ENCODE measurements at regions not wholly inside any gene's neighbourhood (a gene's known extent, or its start where the extent isn't known, plus 50 kb on each side); places are given as distances from the start of the nearest gene placed in this dataset.

GRCh38 chr1:175861626-175862367 lies 118.4 kb upstream of the TNR start:
- no peak overlapping the region for H4K5ac ChIP-seq (ENCODE audit: insufficient read length, low read depth, low read length)
- no peak for DNase-seq (ENCODE audit: low read depth in 1 of 2, low spot score in 2 of 2)

More at GRCh38 chr1:175861626-175862367, 118.4 kb upstream of the TNR start:
- TF ChIP-seq ATF3 (IDR thresholded peaks at IDR 0.05; ENCODE audit: insufficient read depth, low read depth, low read length) (no peak), PHF8 (conservative IDR thresholded peaks at IDR 0.05; ENCODE audit: low read depth, low read length) (no peak), SP2 (IDR thresholded peaks at IDR 0.05; ENCODE audit: low read length) (no peak), CBX5 (IDR thresholded peaks at IDR 0.05; ENCODE audit: low read depth, low read length) (no peak), TAF7 (optimal IDR thresholded peaks at IDR 0.05; ENCODE audit: borderline replicate concordance, low read depth, low read length) (no peak)
- H3K4me3 ChIP-seq (ENCODE audit: extremely low read depth in 1 of 4, insufficient read depth in 2 of 4, low read depth in 3 of 4, low read length in 4 of 4) = no peak overlapping the region
- 91% methylated on average over 8 of the region's 8 CpGs; no CpG with 5 or more reads in 1 of the 2 experiments for WGBS, 2 experiments (ENCODE audit: extremely low coverage in 1 of 2, insufficient coverage in 1 of 2, insufficient read length in 1 of 2, insufficient replicate concordance in 2 of 2, low coverage in 1 of 2, low lambda C conversion rate in 2 of 2, missing lambda C conversion rate in 1 of 2)
- no peak overlapping the region for H2BK15ac ChIP-seq (ENCODE audit: low read length)
- H2AFZ ChIP-seq (ENCODE audit: low read length) = peak overlapping the region; percentile 26
- peak overlapping the region; percentile 73; the same call in 1 of the 2 replicates for H2BK20ac ChIP-seq (ENCODE audit: low read length)
- no peak overlapping the region for H3K23ac ChIP-seq (ENCODE audit: insufficient read length)
- no peaks in the 10 kb centered on the region for H3K79me2 ChIP-seq (ENCODE audit: control insufficient read depth in 1 of 2, insufficient read depth in 2 of 2, low read length in 2 of 2)
- no peak overlapping the region for H3K14ac ChIP-seq (ENCODE audit: insufficient read length)
- H2AK5ac ChIP-seq (ENCODE audit: low read depth, low read length) = no peak overlapping the region
- no peak overlapping the region for H3K4ac ChIP-seq (replicated peaks; ENCODE audit: insufficient read length, low read depth, low read length)
- H3K27me3 ChIP-seq (replicated peaks in 1 of 4; ENCODE audit: control insufficient read depth in 3 of 4, extremely low read depth in 1 of 4, insufficient read depth in 3 of 4, low read length in 3 of 4) = peaks cover 0 to 6% (median 3%) of the 10 kb centered on the region in 4 experiments; a peak in 4 of 7 replicates
- no peak overlapping the region for H3K4me2 ChIP-seq (ENCODE audit: insufficient read depth in 1 of 2, low read depth in 2 of 2, low read length in 2 of 2)
- H2BK120ac ChIP-seq (replicated peaks; ENCODE audit: low read depth, low read length) = no peak overlapping the region
- peak; percentile 45 for FAIRE-seq
- no peaks in the 10 kb centered on the region for H4K20me1 ChIP-seq (replicated peaks in 1 of 2; ENCODE audit: control insufficient read depth in 1 of 2, insufficient read depth in 2 of 2, low read length in 2 of 2)
- no peak overlapping the region for H3K27ac ChIP-seq (ENCODE audit: low read depth, low read length)
- H2BK5ac ChIP-seq (ENCODE audit: low read depth, low read length) = no peak overlapping the region
- CTCF ChIA-PET (ENCODE audit: partially characterized antibody) = interaction anchor here (1.0 to 3.9 kb wide), 5 partner anchors 9 to 37 kb away, joined by 3 to 15 read pairs (median 5); no protein-coding TSS in a partner anchor
- H3K36me3 ChIP-seq (ENCODE audit: control insufficient read depth in 2 of 4, insufficient read depth in 4 of 4, low read length in 3 of 4) = no peaks in the 10 kb centered on the region
- H3K9me3 ChIP-seq (ENCODE audit: insufficient read depth in 2 of 2, low read depth in 1 of 2, low read length in 1 of 2) = no peaks in the 10 kb centered on the region
- H3K18ac ChIP-seq (ENCODE audit: extremely low read depth, low read length) = peak overlapping the region; percentile 15; the same call in 1 of the 2 replicates
- no peak overlapping the region for H3K56ac ChIP-seq (replicated peaks; ENCODE audit: insufficient read length, low read depth, low read length)
- no peaks in the 10 kb centered on the region; the same call in 1 of the 2 replicates for H3K23me2 ChIP-seq (ENCODE audit: low read depth, low read length)
- H4K8ac ChIP-seq (ENCODE audit: extremely low read depth, insufficient read depth, low read length) = no peak overlapping the region
- H2BK12ac ChIP-seq (ENCODE audit: low read depth, low read length) = peak overlapping the region; percentile 11; the same call in 1 of the 2 replicates
- H3K9ac ChIP-seq (replicated peaks in 1 of 4; ENCODE audit: extremely low read depth in 1 of 4, low read depth in 3 of 4, low read length in 3 of 4) = no peak overlapping the region
- POLR2A ChIA-PET (ENCODE audit: partially characterized antibody) = no interaction called here
- H3K4me1 ChIP-seq (replicated peaks in 1 of 4; ENCODE audit: control insufficient read depth in 3 of 4, insufficient read depth in 4 of 4, low read length in 3 of 4) = peaks cover 18 to 42% (median 31%) of the 10 kb centered on the region in 4 experiments
- no peaks in the 10 kb centered on the region for H3K79me1 ChIP-seq (ENCODE audit: low read depth, low read length)
- H4K91ac ChIP-seq (replicated peaks; ENCODE audit: insufficient read length, low read length) = peak overlapping the region; percentile 57
